Glutamatergic neuron (in vitro differentiated cells): ENCODE measurements at regions not wholly inside any gene's neighbourhood (a gene's known extent, or its start where the extent isn't known, plus 50 kb on each side); places are given as distances from the start of the nearest gene placed in this dataset.

ENCODE experiments used
- DNase-seq: peaks from one replicate; pipeline ENCODE4 v3.0.0; 2022
- H3K27ac Mint-ChIP-seq: one replicate; pipeline ENCODE4 v1.8.0; 2020; ENCODE audit warnings: mild to moderate bottlenecking, mixed read lengths, inconsistent platforms; ENCODE audit not compliant: unreplicated experiment
- H3K27me3 Mint-ChIP-seq: one replicate; pipeline ENCODE4 v1.8.0; 2020; ENCODE audit warnings: mild to moderate bottlenecking, moderate library complexity, mixed read lengths, inconsistent platforms; ENCODE audit not compliant: unreplicated experiment
- H3K36me3 Mint-ChIP-seq: one replicate; pipeline ENCODE4 v1.8.0; 2020; ENCODE audit warnings: mild to moderate bottlenecking, mixed read lengths, inconsistent platforms; ENCODE audit not compliant: unreplicated experiment
- H3K4me1 Mint-ChIP-seq: one replicate; pipeline ENCODE4 v1.8.0; 2020; ENCODE audit warnings: mild to moderate bottlenecking, low read depth, mixed read lengths, inconsistent platforms; ENCODE audit not compliant: unreplicated experiment
- H3K4me3 Mint-ChIP-seq: one replicate; pipeline ENCODE4 v1.8.0; 2020; ENCODE audit warnings: mild to moderate bottlenecking, mixed read lengths, inconsistent platforms; ENCODE audit not compliant: unreplicated experiment
- H3K9me3 Mint-ChIP-seq: one replicate; pipeline ENCODE4 v1.8.0; 2020; ENCODE audit warnings: mild to moderate bottlenecking, moderate library complexity, mixed read lengths, inconsistent platforms; ENCODE audit not compliant: unreplicated experiment
- CTCF ChIP-seq: fragments of 200-600 bp; sonication (generic); IDR thresholded peaks from one replicate; pipeline ENCODE4 v1.5.0; 2021; ENCODE audit not compliant: partially characterized antibody, unreplicated experiment

GRCh38 chr4:55183926-55184599, 58.7 kb upstream of the KDR start:
- H3K4me3 Mint-ChIP-seq: no peak overlapping the region
- H3K9me3 Mint-ChIP-seq: no peaks in the 10 kb centered on the region
- H3K36me3 Mint-ChIP-seq: no peaks in the 10 kb centered on the region
- no peak overlapping the region for H3K27ac Mint-ChIP-seq
- TF ChIP-seq CTCF: no peak
- H3K4me1 Mint-ChIP-seq: no peaks in the 10 kb centered on the region
- no peak for DNase-seq
- H3K27me3 Mint-ChIP-seq: no peaks in the 10 kb centered on the region

GRCh38 chr4:55184600-55185523, 59.5 kb upstream of the KDR start:
- no peaks in the 10 kb centered on the region for H3K27me3 Mint-ChIP-seq
- no peak for DNase-seq

GRCh38 chr4:55186123-55186522, 60.7 kb upstream of the KDR start:
- Mint-ChIP-seq H3K4me3 (no peak overlapping the region), H3K27me3 (no peaks in the 10 kb centered on the region), H3K4me1 (no peaks in the 10 kb centered on the region), H3K9me3 (no peaks in the 10 kb centered on the region), H3K36me3 (no peaks in the 10 kb centered on the region), H3K27ac (no peak overlapping the region)
- DNase-seq: no peak
- peak; percentile 45 for TF ChIP-seq CTCF

More at GRCh38 chr4:55184600-55185523, 59.5 kb upstream of the KDR start:
- Mint-ChIP-seq H3K27ac (no peak overlapping the region), H3K4me1 (no peaks in the 10 kb centered on the region), H3K36me3 (no peaks in the 10 kb centered on the region), H3K9me3 (no peaks in the 10 kb centered on the region), H3K4me3 (no peak overlapping the region)
- no peak for TF ChIP-seq CTCF

- H3K4me3 Mint-ChIP-seq: no peak overlapping the region
- DNase-seq: no peak
- no peaks in the 10 kb centered on the region for H3K27me3 Mint-ChIP-seq
- no peaks in the 10 kb centered on the region for H3K9me3 Mint-ChIP-seq
- H3K27ac Mint-ChIP-seq: no peak overlapping the region
- TF ChIP-seq CTCF: no peak
- H3K36me3 Mint-ChIP-seq: no peaks in the 10 kb centered on the region
- H3K4me1 Mint-ChIP-seq: no peaks in the 10 kb centered on the region
These were observed 61.3 kb upstream of the KDR start for GRCh38 chr4:55186700-55187099.

- no peak for DNase-seq
- H3K4me3 Mint-ChIP-seq: no peak overlapping the region
- TF ChIP-seq CTCF: no peak
- H3K27me3 Mint-ChIP-seq: peaks cover 3% of the 10 kb centered on the region
- no peak overlapping the region for H3K27ac Mint-ChIP-seq
- H3K9me3 Mint-ChIP-seq: peaks cover 2% of the 10 kb centered on the region
- no peaks in the 10 kb centered on the region for H3K36me3 Mint-ChIP-seq
- no peaks in the 10 kb centered on the region for H3K4me1 Mint-ChIP-seq
These were observed 88.8 kb upstream of the KDR start for GRCh38 chr4:55214172-55214571.
